ENCODE measurements at regions not wholly inside any gene's neighbourhood (a gene's known extent, or its start where the extent isn't known, plus 50 kb on each side); places are given as distances from the start of the nearest gene placed in this dataset.

DNA sequence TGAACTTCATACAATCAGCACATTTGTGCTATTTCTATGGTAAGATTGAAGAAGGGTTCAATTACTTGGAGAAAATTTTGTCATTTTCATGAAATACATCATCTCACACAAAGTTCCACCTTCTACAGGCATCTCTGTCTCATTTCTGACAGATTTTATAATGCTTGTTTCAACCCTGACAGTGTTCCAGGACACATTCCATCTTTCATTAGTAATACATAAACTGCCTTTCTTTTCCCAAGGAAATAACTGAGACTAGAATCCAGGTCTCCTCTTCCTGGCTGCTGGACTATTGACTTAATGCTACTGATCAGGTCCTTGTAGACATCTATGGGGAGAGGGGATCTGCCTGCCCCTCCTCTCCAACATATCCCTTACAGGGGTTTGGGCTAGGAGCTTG, 70.1 kb upstream of the PLPP4 start:
- TF ChIP-seq, protein P1, sequence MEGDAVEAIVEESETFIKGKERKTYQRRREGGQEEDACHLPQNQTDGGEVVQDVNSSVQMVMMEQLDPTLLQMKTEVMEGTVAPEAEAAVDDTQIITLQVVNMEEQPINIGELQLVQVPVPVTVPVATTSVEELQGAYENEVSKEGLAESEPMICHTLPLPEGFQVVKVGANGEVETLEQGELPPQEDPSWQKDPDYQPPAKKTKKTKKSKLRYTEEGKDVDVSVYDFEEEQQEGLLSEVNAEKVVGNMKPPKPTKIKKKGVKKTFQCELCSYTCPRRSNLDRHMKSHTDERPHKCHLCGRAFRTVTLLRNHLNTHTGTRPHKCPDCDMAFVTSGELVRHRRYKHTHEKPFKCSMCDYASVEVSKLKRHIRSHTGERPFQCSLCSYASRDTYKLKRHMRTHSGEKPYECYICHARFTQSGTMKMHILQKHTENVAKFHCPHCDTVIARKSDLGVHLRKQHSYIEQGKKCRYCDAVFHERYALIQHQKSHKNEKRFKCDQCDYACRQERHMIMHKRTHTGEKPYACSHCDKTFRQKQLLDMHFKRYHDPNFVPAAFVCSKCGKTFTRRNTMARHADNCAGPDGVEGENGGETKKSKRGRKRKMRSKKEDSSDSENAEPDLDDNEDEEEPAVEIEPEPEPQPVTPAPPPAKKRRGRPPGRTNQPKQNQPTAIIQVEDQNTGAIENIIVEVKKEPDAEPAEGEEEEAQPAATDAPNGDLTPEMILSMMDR (conservative IDR thresholded peaks at IDR 0.05; ENCODE audit: low read length), result no peak
- TF ChIP-seq EZH2phosphoT487 (IDR thresholded peaks at IDR 0.05; ENCODE audit: borderline replicate concordance, low read depth, low read length), result no peak
